Endothelial cell of umbilical vein (primary cell): ENCODE measurements at regions not wholly inside any gene's neighbourhood (a gene's known extent, or its start where the extent isn't known, plus 50 kb on each side); places are given as distances from the start of the nearest gene placed in this dataset.

ENCODE experiments used
- EZH2 ChIP-seq: IDR thresholded peaks from 2 replicates; pipeline ENCODE4 v1.6.1; 2012; ENCODE audit warnings: borderline replicate concordance, low read depth, mild to moderate bottlenecking, moderate library complexity, low read length, inconsistent platforms; ENCODE audit not compliant: severe bottlenecking
- FOS ChIP-seq: IDR thresholded peaks from 2 replicates; pipeline ENCODE4 v1.6.1; 2011; ENCODE audit warnings: mild to moderate bottlenecking, low read length, moderate library complexity, borderline replicate concordance; ENCODE audit not compliant: insufficient read depth
- JUN ChIP-seq: IDR thresholded peaks from 2 replicates; pipeline ENCODE4 v1.6.1; 2011; ENCODE audit warnings: borderline replicate concordance, low read depth; ENCODE audit not compliant: insufficient read length, insufficient read depth
- MYC ChIP-seq: IDR thresholded peaks from one replicate; pipeline ENCODE4 v1.6.1; 2011; ENCODE audit warnings: mild to moderate bottlenecking, low read depth, low read length
- POLR2A ChIP-seq: IDR thresholded peaks from 2 replicates; pipeline ENCODE4 v1.6.1; 2012; ENCODE audit warnings: low read depth, mild to moderate bottlenecking, control low read depth, low read length
- TF ChIP-seq, protein P1 (sequence below), 2 donors: IDR thresholded peaks; 1 replicate in 1 of 2; 2 replicates in 1 of 2; pipeline ENCODE4 v1.5.1; 2011; ENCODE audit warnings: low read length in 2 of 2, mild to moderate bottlenecking in 2 of 2, moderate library complexity in 2 of 2, control low read depth in 1 of 2, inconsistent platforms in 1 of 2, low read depth in 1 of 2; ENCODE audit not compliant: insufficient read depth in 1 of 2; ENCODE audit errors: extremely low read depth in 1 of 2
- TF ChIP-seq, protein P2 (sequence below): IDR thresholded peaks from 2 replicates; pipeline ENCODE4 v1.6.1; 2011; ENCODE audit not compliant: insufficient read depth, insufficient read length

DNA sequence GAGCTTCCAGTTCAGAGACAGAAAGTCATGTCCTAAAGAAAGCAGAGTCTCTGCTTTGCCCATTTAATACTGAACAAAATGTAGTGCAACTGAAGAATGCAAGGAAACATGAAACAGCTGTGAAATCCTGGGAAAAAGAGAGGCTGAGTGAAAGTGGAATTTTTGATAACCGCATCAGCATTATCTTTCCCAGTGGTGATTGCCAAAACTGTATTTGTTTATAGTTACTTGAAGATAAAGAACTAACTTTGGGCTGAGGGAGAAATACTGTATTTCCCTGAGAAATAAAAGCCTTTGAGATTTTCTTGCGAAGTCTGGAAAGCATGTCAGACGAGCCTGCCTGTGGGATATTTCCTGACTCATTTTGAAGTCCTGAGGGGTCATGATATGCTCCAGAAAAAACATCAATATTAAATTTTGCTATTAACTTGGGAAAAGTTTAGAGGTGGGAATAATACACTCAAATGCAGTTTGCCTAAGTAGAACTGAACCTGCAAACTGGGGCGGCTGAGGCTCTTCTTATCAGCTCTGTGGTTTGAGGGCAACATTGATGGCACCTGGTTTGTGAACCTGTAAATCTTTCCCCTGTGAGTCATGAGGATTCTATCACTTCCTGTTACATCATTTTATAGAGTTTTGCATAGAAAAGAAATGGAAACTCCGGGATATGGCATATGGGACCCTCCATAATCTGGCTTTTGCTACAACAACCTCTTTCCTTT, 855.3 kb downstream of the MCTP2 start:
- TF ChIP-seq POLR2A, result no peak
- TF ChIP-seq, protein P1, sequence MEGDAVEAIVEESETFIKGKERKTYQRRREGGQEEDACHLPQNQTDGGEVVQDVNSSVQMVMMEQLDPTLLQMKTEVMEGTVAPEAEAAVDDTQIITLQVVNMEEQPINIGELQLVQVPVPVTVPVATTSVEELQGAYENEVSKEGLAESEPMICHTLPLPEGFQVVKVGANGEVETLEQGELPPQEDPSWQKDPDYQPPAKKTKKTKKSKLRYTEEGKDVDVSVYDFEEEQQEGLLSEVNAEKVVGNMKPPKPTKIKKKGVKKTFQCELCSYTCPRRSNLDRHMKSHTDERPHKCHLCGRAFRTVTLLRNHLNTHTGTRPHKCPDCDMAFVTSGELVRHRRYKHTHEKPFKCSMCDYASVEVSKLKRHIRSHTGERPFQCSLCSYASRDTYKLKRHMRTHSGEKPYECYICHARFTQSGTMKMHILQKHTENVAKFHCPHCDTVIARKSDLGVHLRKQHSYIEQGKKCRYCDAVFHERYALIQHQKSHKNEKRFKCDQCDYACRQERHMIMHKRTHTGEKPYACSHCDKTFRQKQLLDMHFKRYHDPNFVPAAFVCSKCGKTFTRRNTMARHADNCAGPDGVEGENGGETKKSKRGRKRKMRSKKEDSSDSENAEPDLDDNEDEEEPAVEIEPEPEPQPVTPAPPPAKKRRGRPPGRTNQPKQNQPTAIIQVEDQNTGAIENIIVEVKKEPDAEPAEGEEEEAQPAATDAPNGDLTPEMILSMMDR (IDR thresholded peaks at IDR 0.05; ENCODE audit: extremely low read depth in 1 of 2, insufficient read depth in 1 of 2, low read depth in 1 of 2, low read length in 2 of 2), result no peak
- TF ChIP-seq JUN, result peak; percentile 57
- TF ChIP-seq, protein P2, sequence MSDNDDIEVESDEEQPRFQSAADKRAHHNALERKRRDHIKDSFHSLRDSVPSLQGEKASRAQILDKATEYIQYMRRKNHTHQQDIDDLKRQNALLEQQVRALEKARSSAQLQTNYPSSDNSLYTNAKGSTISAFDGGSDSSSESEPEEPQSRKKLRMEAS, result no peak
- no peak for TF ChIP-seq EZH2
- TF ChIP-seq FOS, result peak; percentile 55
- TF ChIP-seq MYC, result no peak
